Fibroblast of peridontal ligament (primary cell): ENCODE measurements at regions not wholly inside any gene's neighbourhood (a gene's known extent, or its start where the extent isn't known, plus 50 kb on each side); places are given as distances from the start of the nearest gene placed in this dataset.
"Not testable (repeated sequence)": the region's sequence is repeated elsewhere in the genome, so short reads cannot be mapped to it uniquely, and the experiment has no call there.

Experiments used
- DNase-seq: peaks from one replicate; pipeline ENCODE4 v3.0.0-alpha.2; 2010; ENCODE audit errors: extremely low read depth

- peak; percentile 42 for DNase-seq
Observed at GRCh38 chr13:47705185-47705584, 295.9 kb downstream of the SUCLA2 start.

GRCh38 chr13:47696674-47697073 lies 304.4 kb downstream of the SUCLA2 start:
- no peak for DNase-seq

- DNase-seq, result no peak
Observed at GRCh38 chr13:47687577-47687976, 313.5 kb downstream of the SUCLA2 start.

- not testable (repeated sequence) for DNase-seq
Observed at GRCh38 chr13:47685156-47685555, 315.9 kb downstream of the SUCLA2 start.

GRCh38 chr13:47680748-47681147 lies 320.3 kb downstream of the SUCLA2 start:
- peak; percentile 63 for DNase-seq

GRCh38 chr13:47679401-47679800 lies 321.7 kb downstream of the SUCLA2 start:
- no peak for DNase-seq

- no peak for DNase-seq
Observed at GRCh38 chr13:47678201-47678968, 322.7 kb downstream of the SUCLA2 start.

GRCh38 chr13:47675871-47676270 lies 325.2 kb downstream of the SUCLA2 start:
- no peak for DNase-seq

- peak; percentile 99 for DNase-seq
Observed at GRCh38 chr13:47673009-47673850, 327.8 kb downstream of the SUCLA2 start.

- DNase-seq, result peak; percentile 75
Observed at GRCh38 chr13:47672245-47673008, 328.6 kb downstream of the SUCLA2 start.

- DNase-seq, result no peak
Observed at GRCh38 chr13:47671776-47672175, 329.3 kb downstream of the SUCLA2 start.

- no peak for DNase-seq
Observed at GRCh38 chr13:47665043-47665442, 336.0 kb downstream of the SUCLA2 start.

GRCh38 chr13:47661076-47661475 lies 340.0 kb downstream of the SUCLA2 start:
- DNase-seq, result peak; percentile 91

- peak; percentile 78 for DNase-seq
Observed at GRCh38 chr13:47656651-47657050, 344.4 kb downstream of the SUCLA2 start.

- DNase-seq, result peak; percentile 85
Observed at GRCh38 chr13:47650209-47650608, 350.9 kb downstream of the SUCLA2 start.

GRCh38 chr13:47647001-47647400 lies 354.1 kb downstream of the SUCLA2 start:
- no peak for DNase-seq

GRCh38 chr13:47646298-47646697 lies 354.8 kb downstream of the SUCLA2 start:
- DNase-seq, result no peak

GRCh38 chr13:47639738-47640447 lies 361.2 kb downstream of the SUCLA2 start:
- DNase-seq, result peak; percentile 41

GRCh38 chr13:47638627-47639026 lies 362.4 kb downstream of the SUCLA2 start:
- no peak for DNase-seq

GRCh38 chr13:47632311-47632710 lies 368.8 kb downstream of the SUCLA2 start:
- DNase-seq, result no peak

- DNase-seq, result no peak
Observed at GRCh38 chr13:47628666-47629065, 372.4 kb downstream of the SUCLA2 start.

GRCh38 chr13:47623862-47624261 lies 377.2 kb downstream of the SUCLA2 start:
- DNase-seq, result no peak
